Spleen (tissue), 7 donors: ENCODE measurements at regions not wholly inside any gene's neighbourhood (a gene's known extent, or its start where the extent isn't known, plus 50 kb on each side); places are given as distances from the start of the nearest gene placed in this dataset.

Experiments
- POLR2A ChIP-seq, 3 donors: fragments of 450-650 bp; IDR thresholded peaks; one replicate each; pipeline ENCODE4 v1.5.1; 2017; ENCODE audit warnings: antibody characterized with exemption in 3 of 3, mild to moderate bottlenecking in 1 of 3
- TF ChIP-seq, protein P1 (sequence below), 11 experiments: fragments of 200-600 bp in 7 of 11; fragments of 450-650 bp in 4 of 11; sonication (generic) in 4 of 11; IDR thresholded peaks in 8 of 11; conservative IDR thresholded peaks in 3 of 11; 1 replicate in 7 of 11; 2 replicates in 4 of 11; pipeline versions ENCODE4 v1.4.0 to v1.8.0; 2016 to 2021; ENCODE audit warnings: antibody characterized with exemption in 11 of 11, inconsistent platforms in 4 of 11, mild to moderate bottlenecking in 1 of 11
- donor health status: DM: no; HTN: no; CAD: no; lungs with moderate emphysema.
- donor health status: DM: no; HTN: no; CAD: no.
- donor health status: DM: no; HTN: no; CAD: no.

DNA sequence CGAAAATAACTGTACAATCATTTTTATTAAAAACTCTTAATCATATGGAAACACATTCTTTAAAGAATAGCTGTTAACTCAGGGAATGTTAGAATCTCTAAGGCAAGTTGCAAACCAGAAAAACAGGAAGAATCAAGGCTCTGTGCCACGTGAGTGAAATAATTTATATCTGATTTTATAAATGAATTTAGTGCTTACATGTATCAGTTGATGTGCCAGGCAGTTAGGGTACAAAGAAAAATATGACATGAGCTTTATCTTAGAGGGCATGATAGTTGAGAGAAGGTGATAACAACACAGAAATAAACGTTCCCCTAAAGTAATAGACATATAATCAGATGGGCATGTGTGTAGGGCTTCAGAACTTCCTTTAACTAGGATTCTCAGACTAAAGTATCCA is 734.5 kb upstream of the CCDC179 start:
- TF ChIP-seq, protein P1, sequence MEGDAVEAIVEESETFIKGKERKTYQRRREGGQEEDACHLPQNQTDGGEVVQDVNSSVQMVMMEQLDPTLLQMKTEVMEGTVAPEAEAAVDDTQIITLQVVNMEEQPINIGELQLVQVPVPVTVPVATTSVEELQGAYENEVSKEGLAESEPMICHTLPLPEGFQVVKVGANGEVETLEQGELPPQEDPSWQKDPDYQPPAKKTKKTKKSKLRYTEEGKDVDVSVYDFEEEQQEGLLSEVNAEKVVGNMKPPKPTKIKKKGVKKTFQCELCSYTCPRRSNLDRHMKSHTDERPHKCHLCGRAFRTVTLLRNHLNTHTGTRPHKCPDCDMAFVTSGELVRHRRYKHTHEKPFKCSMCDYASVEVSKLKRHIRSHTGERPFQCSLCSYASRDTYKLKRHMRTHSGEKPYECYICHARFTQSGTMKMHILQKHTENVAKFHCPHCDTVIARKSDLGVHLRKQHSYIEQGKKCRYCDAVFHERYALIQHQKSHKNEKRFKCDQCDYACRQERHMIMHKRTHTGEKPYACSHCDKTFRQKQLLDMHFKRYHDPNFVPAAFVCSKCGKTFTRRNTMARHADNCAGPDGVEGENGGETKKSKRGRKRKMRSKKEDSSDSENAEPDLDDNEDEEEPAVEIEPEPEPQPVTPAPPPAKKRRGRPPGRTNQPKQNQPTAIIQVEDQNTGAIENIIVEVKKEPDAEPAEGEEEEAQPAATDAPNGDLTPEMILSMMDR (IDR thresholded peaks at IDR 0.05 in 8 of 11, conservative IDR thresholded peaks at IDR 0.05 in 3 of 11) = no peak
- no peak for TF ChIP-seq POLR2A (IDR thresholded peaks at IDR 0.05)
